ENCODE measurements at regions not wholly inside any gene's neighbourhood (a gene's known extent, or its start where the extent isn't known, plus 50 kb on each side); places are given as distances from the start of the nearest gene placed in this dataset.

- TF ChIP-seq YY1 (IDR thresholded peaks at IDR 0.05; ENCODE audit: insufficient read depth, insufficient read length) (no peak), SUZ12 (IDR thresholded peaks at IDR 0.05; ENCODE audit: extremely low read depth, insufficient read depth, insufficient read length) (no peak), ZNF274 (IDR thresholded peaks at IDR 0.05; ENCODE audit: low read depth, low read length) (no peak)
Observed at GRCh38 chr15:25611603-25612002, 172.8 kb upstream of the UBE3A start.

Measured in NT2/D1 (cell line).